Retinal pigment epithelial cell (primary cell): ENCODE measurements at regions not wholly inside any gene's neighbourhood (a gene's known extent, or its start where the extent isn't known, plus 50 kb on each side); places are given as distances from the start of the nearest gene placed in this dataset.

Experiments
- DNase-seq: peaks from one replicate; pipeline ENCODE4 v3.0.0-alpha.2; 2010; ENCODE audit warnings: low read depth
- H3K4me3 ChIP-seq: 2 replicates; pipeline ENCODE4 v1.5.1; 2011; ENCODE audit warnings: mild to moderate bottlenecking, low read length, control low read depth, moderate library complexity
- CTCF ChIP-seq: conservative IDR thresholded peaks from 2 replicates; pipeline ENCODE4 v1.5.1; 2011; ENCODE audit warnings: low read depth, low read length, control low read depth, inconsistent platforms

- H3K4me3 ChIP-seq: no peak overlapping the region
- no peak for TF ChIP-seq CTCF
- DNase-seq: no peak
These were observed 892.7 kb downstream of the TLE1 start for GRCh38 chr9:80796632-80797031.

DNA sequence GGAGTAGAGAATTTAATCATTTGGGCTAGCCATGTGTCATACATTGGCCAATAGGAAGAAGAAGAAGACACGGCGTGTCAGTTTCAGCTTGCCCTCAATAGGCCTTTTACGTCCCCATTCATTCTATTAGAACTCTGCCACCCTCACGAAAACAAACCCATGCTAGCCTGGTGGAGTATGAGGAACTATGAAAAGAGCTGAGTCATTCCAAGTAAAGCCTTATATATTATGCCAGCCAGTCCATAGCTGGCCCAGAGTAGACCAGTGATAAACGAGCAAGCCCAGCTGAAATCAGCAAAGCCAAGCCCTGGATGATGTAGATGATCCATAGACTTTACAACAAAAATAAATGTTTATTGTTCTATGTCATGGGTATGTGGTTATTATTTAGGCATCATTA is 895.1 kb downstream of the TLE1 start:
- H3K4me3 ChIP-seq: no peak overlapping the region
- TF ChIP-seq CTCF: no peak

DNA sequence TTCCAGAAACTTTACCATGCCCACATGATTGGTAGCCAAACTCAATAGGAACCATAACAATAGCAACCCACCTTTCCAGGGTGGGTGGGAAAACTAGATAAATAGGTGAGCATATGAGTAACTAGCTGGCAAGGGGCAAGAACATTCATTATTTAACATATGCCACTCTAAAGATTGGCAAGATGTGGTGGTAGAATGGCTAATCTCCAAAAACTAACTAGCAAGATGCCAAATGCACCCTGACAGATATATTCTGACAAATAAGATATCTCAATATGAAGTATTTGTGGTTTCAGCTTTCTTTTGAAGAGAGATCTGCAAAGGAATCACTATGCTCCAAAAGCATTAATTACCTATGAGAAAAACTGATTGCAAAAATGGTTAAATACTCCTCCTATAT is 895.6 kb downstream of the TLE1 start:
- TF ChIP-seq CTCF: no peak
- no peak for DNase-seq
- no peak overlapping the region for H3K4me3 ChIP-seq

More for the DNA sequence above, 895.1 kb downstream of the TLE1 start:
- no peak for DNase-seq

GRCh38 chr9:80792726-80793125 is 896.6 kb downstream of the TLE1 start:
- no peak for TF ChIP-seq CTCF
- DNase-seq: no peak
- H3K4me3 ChIP-seq: no peak overlapping the region

GRCh38 chr9:80791836-80792235 is 897.5 kb downstream of the TLE1 start:
- no peak for TF ChIP-seq CTCF
- no peak overlapping the region for H3K4me3 ChIP-seq
- no peak for DNase-seq

DNA sequence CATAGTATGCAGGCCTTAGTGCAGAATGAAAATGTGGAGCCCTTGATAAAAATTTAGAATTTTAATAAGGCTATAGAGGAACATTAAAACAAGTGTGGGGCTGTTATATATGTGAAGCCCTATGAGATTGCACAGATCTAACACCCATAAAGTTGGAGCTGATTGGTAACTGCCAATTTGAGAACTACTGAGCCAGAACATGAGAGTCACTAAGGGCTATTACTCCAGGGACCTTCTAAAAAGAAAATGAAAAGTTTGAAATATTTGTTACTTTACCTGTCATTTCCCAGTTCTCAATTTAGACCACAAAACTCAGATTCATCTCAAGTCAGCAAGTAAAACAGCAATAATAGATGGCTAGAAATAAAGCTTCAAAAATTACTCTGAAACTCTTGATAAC is 898.6 kb downstream of the TLE1 start:
- no peak for TF ChIP-seq CTCF

DNA sequence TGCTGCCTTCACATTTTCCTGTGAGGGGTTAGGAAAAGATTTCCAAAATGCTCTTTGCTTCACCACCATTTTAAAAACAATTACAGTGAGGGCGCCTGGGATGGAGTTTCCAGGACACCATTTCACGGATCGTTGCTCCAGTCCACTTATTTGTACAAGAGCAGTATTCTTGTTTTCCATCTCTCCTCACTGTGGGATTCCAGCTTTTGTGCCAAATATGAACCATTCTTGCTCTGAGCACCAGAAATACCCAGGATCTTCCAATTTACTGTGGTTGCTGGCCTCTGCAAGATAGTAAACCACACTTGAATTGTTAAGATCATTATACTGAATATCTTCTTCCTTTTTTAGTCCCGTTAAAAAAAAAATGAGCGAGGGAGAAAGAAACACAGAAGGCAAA is 899.5 kb downstream of the TLE1 start:
- no peak for TF ChIP-seq CTCF
- DNase-seq: no peak
- H3K4me3 ChIP-seq: no peak overlapping the region

More for the DNA sequence above, 898.6 kb downstream of the TLE1 start:
- no peak overlapping the region for H3K4me3 ChIP-seq
- DNase-seq: no peak
